Lower leg skin (tissue), 3 donors: ENCODE measurements at regions not wholly inside any gene's neighbourhood (a gene's known extent, or its start where the extent isn't known, plus 50 kb on each side); places are given as distances from the start of the nearest gene placed in this dataset.

Experiments
- POLR2A ChIP-seq, 2 donors: fragments of 450-650 bp; IDR thresholded peaks; one replicate each; pipeline ENCODE4 v1.6.1; 2016 to 2017; ENCODE audit warnings: antibody characterized with exemption in 2 of 2, mild to moderate bottlenecking in 1 of 2, moderate library complexity in 1 of 2
- TF ChIP-seq, protein P1 (sequence below), 3 donors: fragments of 450-650 bp; IDR thresholded peaks; one replicate each; pipeline ENCODE4 v1.5.1; 2016; ENCODE audit warnings: antibody characterized with exemption in 3 of 3, mild to moderate bottlenecking in 3 of 3, moderate library complexity in 2 of 3

DNA sequence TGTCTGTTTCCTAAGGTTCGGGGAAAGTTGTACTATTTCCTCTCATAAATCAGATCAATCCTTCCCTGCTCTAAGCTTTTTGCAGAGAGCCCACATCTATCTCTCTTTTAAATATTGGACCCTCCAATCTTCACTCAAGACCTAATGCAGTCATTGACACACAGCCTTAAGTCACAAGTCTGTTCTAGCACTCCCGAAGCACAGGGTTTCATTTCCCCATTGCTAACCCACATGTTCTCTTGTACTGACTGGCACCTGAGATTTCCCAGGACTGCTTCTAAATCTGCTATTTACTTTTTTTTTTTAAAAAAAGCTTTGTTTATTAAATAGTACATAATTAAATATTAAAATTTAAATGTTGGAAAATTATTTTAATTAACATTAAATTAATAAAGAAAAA is 674.7 kb downstream of the TBC1D22A start:
- TF ChIP-seq, protein P1, sequence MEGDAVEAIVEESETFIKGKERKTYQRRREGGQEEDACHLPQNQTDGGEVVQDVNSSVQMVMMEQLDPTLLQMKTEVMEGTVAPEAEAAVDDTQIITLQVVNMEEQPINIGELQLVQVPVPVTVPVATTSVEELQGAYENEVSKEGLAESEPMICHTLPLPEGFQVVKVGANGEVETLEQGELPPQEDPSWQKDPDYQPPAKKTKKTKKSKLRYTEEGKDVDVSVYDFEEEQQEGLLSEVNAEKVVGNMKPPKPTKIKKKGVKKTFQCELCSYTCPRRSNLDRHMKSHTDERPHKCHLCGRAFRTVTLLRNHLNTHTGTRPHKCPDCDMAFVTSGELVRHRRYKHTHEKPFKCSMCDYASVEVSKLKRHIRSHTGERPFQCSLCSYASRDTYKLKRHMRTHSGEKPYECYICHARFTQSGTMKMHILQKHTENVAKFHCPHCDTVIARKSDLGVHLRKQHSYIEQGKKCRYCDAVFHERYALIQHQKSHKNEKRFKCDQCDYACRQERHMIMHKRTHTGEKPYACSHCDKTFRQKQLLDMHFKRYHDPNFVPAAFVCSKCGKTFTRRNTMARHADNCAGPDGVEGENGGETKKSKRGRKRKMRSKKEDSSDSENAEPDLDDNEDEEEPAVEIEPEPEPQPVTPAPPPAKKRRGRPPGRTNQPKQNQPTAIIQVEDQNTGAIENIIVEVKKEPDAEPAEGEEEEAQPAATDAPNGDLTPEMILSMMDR (IDR thresholded peaks at IDR 0.05), result no peak
- no peak for TF ChIP-seq POLR2A (IDR thresholded peaks at IDR 0.05)
